H1 (cell line): ENCODE measurements at regions not wholly inside any gene's neighbourhood (a gene's known extent, or its start where the extent isn't known, plus 50 kb on each side); places are given as distances from the start of the nearest gene placed in this dataset.

ENCODE experiments used
- CTCF ChIA-PET: fragments of 300-600 bp; sonication (Branson Sonifier 250); formaldehyde crosslinking; loops from one replicate; lab custom pipeline; 2021; ENCODE audit not compliant: partially characterized antibody; lab: Charles Lee
- POLR2A ChIA-PET: fragments of 300-600 bp; sonication (Branson Sonifier 250); formaldehyde crosslinking; loops from one replicate; lab custom pipeline; 2021; ENCODE audit warnings: inconsistent platforms; ENCODE audit not compliant: partially characterized antibody; lab: Charles Lee
- DNase-seq, 2 experiments: peaks; one replicate each; pipeline versions ENCODE4 v3.0.0 to v3.0.0-alpha.2; 2010 to 2022; ENCODE audit warnings: low spot score in 2 of 2, low read depth in 1 of 2, mixed read lengths in 1 of 2
- FAIRE-seq: peaks from 2 replicates; lab custom pipeline; 2011; peaks lifted over from hg19 to GRCh38; lab: Jason Lieb, UNC
- H2AFZ ChIP-seq: 2 replicates; pipeline ENCODE4 v1.8.1; 2012; ENCODE audit warnings: low read length, inconsistent platforms
- H2AK5ac ChIP-seq: 2 replicates; pipeline ENCODE4 v1.6.1; 2013; ENCODE audit warnings: low read depth, low read length
- H2BK120ac ChIP-seq: replicated peaks from 2 replicates; pipeline ENCODE3; 2013; ENCODE audit warnings: low read depth, low read length, inconsistent platforms
- H2BK12ac ChIP-seq: 2 replicates; pipeline ENCODE4 v1.6.1; 2013; ENCODE audit warnings: low read depth, low read length
- H2BK15ac ChIP-seq: 2 replicates; pipeline ENCODE4 v1.6.1; 2013; ENCODE audit warnings: low read length
- H2BK20ac ChIP-seq: 2 replicates; pipeline ENCODE4 v1.6.1; 2013; ENCODE audit warnings: low read length
- H2BK5ac ChIP-seq: 2 replicates; pipeline ENCODE4 v1.6.1; 2013; ENCODE audit warnings: low read depth, low read length
- H3K14ac ChIP-seq: 2 replicates; pipeline ENCODE4 v1.6.1; 2013; ENCODE audit warnings: inconsistent platforms; ENCODE audit not compliant: insufficient read length
- H3K18ac ChIP-seq: 2 replicates; pipeline ENCODE4 v1.6.1; 2013; ENCODE audit warnings: low read length; ENCODE audit errors: extremely low read depth
- H3K23ac ChIP-seq: 2 replicates; pipeline ENCODE4 v1.6.1; 2013; ENCODE audit warnings: inconsistent platforms; ENCODE audit not compliant: insufficient read length
- H3K23me2 ChIP-seq: 2 replicates; pipeline ENCODE4 v1.6.1; 2013; ENCODE audit warnings: low read depth, low read length
- H3K27ac ChIP-seq: 2 replicates; pipeline ENCODE4 v1.6.1; 2011; ENCODE audit warnings: low read depth, low read length, inconsistent platforms
- H3K27me3 ChIP-seq, 4 experiments: replicated peaks in 1 of 4; 1 replicate in 1 of 4; 2 replicates in 3 of 4; pipeline versions ENCODE4 v1.6.1 to v1.8.1; 2011 to 2013; ENCODE audit warnings: low read length in 3 of 4, mild to moderate bottlenecking in 3 of 4, inconsistent platforms in 2 of 4, mixed read lengths in 2 of 4, moderate library complexity in 1 of 4; ENCODE audit not compliant: control insufficient read depth in 3 of 4, insufficient read depth in 3 of 4; ENCODE audit errors: extremely low read depth in 1 of 4
- H3K36me3 ChIP-seq, 4 experiments: 2 replicates each; pipeline versions ENCODE4 v1.6.1 to v1.8.1; 2011 to 2013; ENCODE audit warnings: mild to moderate bottlenecking in 4 of 4, low read length in 3 of 4, moderate library complexity in 2 of 4, control low read depth in 1 of 4, inconsistent platforms in 1 of 4; ENCODE audit not compliant: insufficient read depth in 4 of 4, control insufficient read depth in 2 of 4
- H3K4ac ChIP-seq: replicated peaks from 2 replicates; pipeline ENCODE3; 2013; ENCODE audit warnings: low read length, low read depth, mixed read lengths, inconsistent platforms; ENCODE audit not compliant: insufficient read length
- H3K4me1 ChIP-seq, 4 experiments: replicated peaks in 1 of 4; 1 replicate in 1 of 4; 2 replicates in 3 of 4; pipeline versions ENCODE4 v1.6.1 to v1.8.1; 2011 to 2013; ENCODE audit warnings: low read length in 3 of 4, inconsistent platforms in 2 of 4, mixed read lengths in 1 of 4; ENCODE audit not compliant: insufficient read depth in 4 of 4, control insufficient read depth in 3 of 4
- H3K4me2 ChIP-seq, 2 experiments: 2 replicates each; pipeline versions ENCODE4 v1.6.1 to v1.8.1; 2011 to 2013; ENCODE audit warnings: low read depth in 2 of 2, low read length in 2 of 2, control low read depth in 1 of 2, inconsistent platforms in 1 of 2, mild to moderate bottlenecking in 1 of 2; ENCODE audit not compliant: insufficient read depth in 1 of 2
- H3K4me3 ChIP-seq, 4 experiments: fragments of 200-600, 300-600 bp in 1 of 4; sonication (generic), shearing (Covaris generic), sonication (Bioruptor Twin) in 1 of 4; 2 replicates each; pipeline versions ENCODE4 v1.5.1 to v1.8.1; 2011 to 2016; ENCODE audit warnings: low read length in 4 of 4, low read depth in 3 of 4, control low read depth in 2 of 4, inconsistent platforms in 2 of 4, mild to moderate bottlenecking in 2 of 4, mixed read lengths in 1 of 4, moderate library complexity in 1 of 4; ENCODE audit not compliant: insufficient read depth in 2 of 4; ENCODE audit errors: extremely low read depth in 1 of 4
- H3K56ac ChIP-seq: replicated peaks from 2 replicates; pipeline ENCODE3; 2013; ENCODE audit warnings: low read depth, mild to moderate bottlenecking, mixed read lengths, low read length, inconsistent platforms; ENCODE audit not compliant: insufficient read length
- H3K79me1 ChIP-seq: 2 replicates; pipeline ENCODE4 v1.6.1; 2013; ENCODE audit warnings: low read depth, low read length, control low read depth
- H3K79me2 ChIP-seq, 2 experiments: 2 replicates each; pipeline versions ENCODE4 v1.6.1 to v1.8.1; 2012 to 2013; ENCODE audit warnings: low read length in 2 of 2, mild to moderate bottlenecking in 2 of 2, inconsistent platforms in 1 of 2; ENCODE audit not compliant: insufficient read depth in 2 of 2, control insufficient read depth in 1 of 2
- H3K9ac ChIP-seq, 4 experiments: replicated peaks in 1 of 4; 1 replicate in 1 of 4; 2 replicates in 3 of 4; pipeline versions ENCODE4 v1.6.1 to v1.8.1; 2011 to 2013; ENCODE audit warnings: low read depth in 3 of 4, low read length in 3 of 4, control low read depth in 2 of 4, mild to moderate bottlenecking in 2 of 4, moderate library complexity in 2 of 4, inconsistent platforms in 1 of 4; ENCODE audit errors: extremely low read depth in 1 of 4
- H3K9me3 ChIP-seq, 2 experiments: 2 replicates each; pipeline versions ENCODE4 v1.6.1 to v1.8.1; 2012 to 2013; ENCODE audit warnings: mild to moderate bottlenecking in 2 of 2, moderate library complexity in 2 of 2, control low read depth in 1 of 2, inconsistent platforms in 1 of 2, low read depth in 1 of 2, low read length in 1 of 2, mixed read lengths in 1 of 2; ENCODE audit not compliant: insufficient read depth in 2 of 2
- H4K20me1 ChIP-seq, 2 experiments: replicated peaks in 1 of 2; 2 replicates each; pipeline versions ENCODE3 to v1.8.1; 2011 to 2013; ENCODE audit warnings: inconsistent platforms in 2 of 2, low read length in 2 of 2, mild to moderate bottlenecking in 1 of 2; ENCODE audit not compliant: insufficient read depth in 2 of 2, control insufficient read depth in 1 of 2
- H4K5ac ChIP-seq: 2 replicates; pipeline ENCODE4 v1.6.1; 2013; ENCODE audit warnings: low read length, low read depth, mixed read lengths, inconsistent platforms; ENCODE audit not compliant: insufficient read length
- H4K8ac ChIP-seq: 2 replicates; pipeline ENCODE4 v1.8.0; 2013; ENCODE audit warnings: mild to moderate bottlenecking, moderate library complexity, low read length, inconsistent platforms; ENCODE audit not compliant: insufficient read depth; ENCODE audit errors: extremely low read depth
- H4K91ac ChIP-seq: replicated peaks from 2 replicates; pipeline ENCODE3; 2013; ENCODE audit warnings: low read length, mixed read lengths, inconsistent platforms; ENCODE audit not compliant: insufficient read length
- CEBPB ChIP-seq: IDR thresholded peaks from 2 replicates; pipeline ENCODE4 v1.6.1; 2012; ENCODE audit warnings: low read depth, low read length
- CHD2 ChIP-seq: IDR thresholded peaks from 2 replicates; pipeline ENCODE4 v1.6.1; 2012; ENCODE audit warnings: low read length, improper control_type of control experiment
- FOSL1 ChIP-seq: IDR thresholded peaks from 2 replicates; pipeline ENCODE4 v1.6.1; 2011; ENCODE audit warnings: mild to moderate bottlenecking, low read depth, low read length, moderate library complexity; ENCODE audit not compliant: insufficient read depth
- GTF2F1 ChIP-seq: IDR thresholded peaks from 2 replicates; pipeline ENCODE4 v1.6.1; 2012; ENCODE audit warnings: low read depth, low read length, improper control_type of control experiment, borderline replicate concordance
- HDAC2 ChIP-seq, 2 experiments: fragments of 300-600 bp in 1 of 2; sonication (generic) in 1 of 2; IDR thresholded peaks; 2 replicates each; pipeline ENCODE4 v1.6.1; 2011 to 2012; ENCODE audit warnings: low read depth in 2 of 2, low read length in 2 of 2, mild to moderate bottlenecking in 2 of 2, moderate library complexity in 2 of 2, borderline replicate concordance in 1 of 2, inconsistent platforms in 1 of 2
- JUND ChIP-seq: IDR thresholded peaks from 2 replicates; pipeline ENCODE4 v1.6.1; 2011; ENCODE audit warnings: mild to moderate bottlenecking, improper control_type of control experiment, low read length
- MAFK ChIP-seq: IDR thresholded peaks from 2 replicates; pipeline ENCODE4 v1.6.1; 2012; ENCODE audit warnings: low read depth, mild to moderate bottlenecking, improper control_type of control experiment, low read length
- NANOG ChIP-seq: IDR thresholded peaks from 2 replicates; pipeline ENCODE4 v1.6.1; 2011; ENCODE audit warnings: low read length, low read depth, mild to moderate bottlenecking, inconsistent platforms; ENCODE audit not compliant: insufficient read depth, poor library complexity, severe bottlenecking
- NRF1 ChIP-seq: IDR thresholded peaks from 2 replicates; pipeline ENCODE4 v1.6.1; 2011; ENCODE audit warnings: mild to moderate bottlenecking, low read depth, low read length, improper control_type of control experiment
- PHF8 ChIP-seq: fragments of 200-600 bp; sonication (generic); conservative IDR thresholded peaks from 2 replicates; pipeline ENCODE4 v1.7.1; 2012; ENCODE audit warnings: low read depth, mild to moderate bottlenecking, inconsistent platforms, low read length, moderate library complexity
- POLR2A ChIP-seq, 2 experiments: IDR thresholded peaks; 1 replicate in 1 of 2; 2 replicates in 1 of 2; pipeline ENCODE4 v1.6.1; 2011; ENCODE audit warnings: low read depth in 2 of 2, low read length in 2 of 2, mild to moderate bottlenecking in 2 of 2; ENCODE audit errors: control extremely low read depth in 1 of 2
- RFX5 ChIP-seq: IDR thresholded peaks from 2 replicates; pipeline ENCODE4 v1.6.1; 2011; ENCODE audit warnings: low read depth, low read length, improper control_type of control experiment, borderline replicate concordance
- RNF2 ChIP-seq: fragments of 200-900, 300-1000 bp; sonication (generic); IDR thresholded peaks from 2 replicates; pipeline ENCODE4 v1.7.1; 2016; ENCODE audit warnings: borderline replicate concordance, low read depth, mild to moderate bottlenecking, antibody characterized with exemption, low read length; ENCODE audit not compliant: poor library complexity, severe bottlenecking; ENCODE audit errors: missing control alignments
- SP1 ChIP-seq: IDR thresholded peaks from 2 replicates; pipeline ENCODE4 v1.6.1; 2011; ENCODE audit warnings: low read depth, low read length
- TEAD4 ChIP-seq: IDR thresholded peaks from 2 replicates; pipeline ENCODE4 v1.6.1; 2012; ENCODE audit warnings: low read depth, low read length, inconsistent platforms, mixed read lengths
- ZNF274 ChIP-seq: IDR thresholded peaks from 2 replicates; pipeline ENCODE4 v1.7.0; 2012; ENCODE audit warnings: low read length, borderline replicate concordance; ENCODE audit errors: extremely low read depth
- WGBS, 2 experiments: shearing (Covaris generic) in 1 of 2; methylation state at CpG; one replicate each; pipeline versions ENCODE4 v1.1.6 to v1.1.7; 2013 to 2015; ENCODE audit warnings: low lambda C conversion rate in 2 of 2, mixed read lengths in 2 of 2, inconsistent platforms in 1 of 2, low coverage in 1 of 2, missing lambda C conversion rate in 1 of 2; ENCODE audit not compliant: insufficient replicate concordance in 2 of 2, insufficient coverage in 1 of 2, insufficient read length in 1 of 2; ENCODE audit errors: extremely low coverage in 1 of 2, missing lambda C conversion rate in 1 of 2; 5-methylcytosine and 5-hydroxymethylcytosine counted together

DNA sequence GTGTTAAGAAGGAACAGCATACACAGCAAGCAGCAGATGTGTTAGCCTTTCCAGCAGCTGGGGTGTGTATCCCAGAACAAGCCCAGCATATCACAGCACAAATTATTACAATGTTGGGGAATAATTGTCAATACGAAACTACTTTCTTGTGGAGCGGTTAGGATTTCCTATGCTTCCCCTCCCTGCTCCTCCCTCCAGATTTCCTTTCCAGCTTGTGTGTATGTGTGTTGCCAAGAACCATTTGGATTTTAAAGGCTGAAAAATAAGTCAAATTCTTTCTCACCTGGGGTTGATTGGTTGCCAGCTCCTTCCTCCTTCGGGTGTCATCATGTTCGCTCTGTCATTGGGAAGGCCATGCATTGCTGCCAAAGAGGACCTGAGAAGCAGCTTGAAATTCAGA lies 178.2 kb upstream of the FRMPD4 start:
- H3K4me1 ChIP-seq, result no peaks in the 10 kb centered on the region
- H3K27ac ChIP-seq, result no peak overlapping the region
- H2BK120ac ChIP-seq, result no peak overlapping the region
- no peaks in the 10 kb centered on the region for H3K79me1 ChIP-seq
- no peak overlapping the region for H3K9ac ChIP-seq
- H2BK20ac ChIP-seq, result no peak overlapping the region
- no peak overlapping the region for H3K23ac ChIP-seq
- no peak overlapping the region for H4K91ac ChIP-seq
- CTCF ChIA-PET, result no interaction called here
- no peaks in the 10 kb centered on the region for H3K23me2 ChIP-seq
- H2AK5ac ChIP-seq, result no peak overlapping the region
- H3K4ac ChIP-seq, result no peak overlapping the region
- no peak overlapping the region for H3K4me2 ChIP-seq
- FAIRE-seq (no peak), DNase-seq (no peak)
- H4K5ac ChIP-seq, result no peak overlapping the region
- no peaks in the 10 kb centered on the region for H3K9me3 ChIP-seq
- H3K79me2 ChIP-seq, result no peaks in the 10 kb centered on the region
- 92% methylated on average over 2 of the region's 4 CpGs; no CpG with 5 or more reads in 1 of the 2 experiments for WGBS, 2 experiments
- H4K20me1 ChIP-seq, result no peaks in the 10 kb centered on the region
- no peak overlapping the region for H2BK5ac ChIP-seq
- H3K18ac ChIP-seq, result no peak overlapping the region
- no peaks in the 10 kb centered on the region for H3K27me3 ChIP-seq
- H4K8ac ChIP-seq, result no peak overlapping the region
- H2BK15ac ChIP-seq, result no peak overlapping the region
- H2BK12ac ChIP-seq, result no peak overlapping the region
- no peak overlapping the region for H3K4me3 ChIP-seq
- no peak overlapping the region for H3K14ac ChIP-seq
- no peak overlapping the region for H3K56ac ChIP-seq
- no peak overlapping the region for H2AFZ ChIP-seq
- H3K36me3 ChIP-seq, result no peaks in the 10 kb centered on the region
- POLR2A ChIA-PET, result no interaction called here
- TF ChIP-seq RNF2, result no peak
- no peak for TF ChIP-seq MAFK
- TF ChIP-seq GTF2F1, result no peak
- no peak for TF ChIP-seq ZNF274
- TF ChIP-seq RFX5, result no peak
- no peak for TF ChIP-seq CEBPB
- no peak for TF ChIP-seq POLR2A (IDR thresholded peaks at IDR 0.05; ENCODE audit: control extremely low read depth in 1 of 2, low read depth in 2 of 2, low read length in 2 of 2)
- no peak for TF ChIP-seq PHF8
- TF ChIP-seq SP1, result no peak
- TF ChIP-seq CHD2, result no peak
- no peak for TF ChIP-seq FOSL1
- TF ChIP-seq TEAD4, result no peak
- no peak for TF ChIP-seq HDAC2 (IDR thresholded peaks at IDR 0.05; ENCODE audit: borderline replicate concordance in 1 of 2, low read depth in 2 of 2, low read length in 2 of 2)
- TF ChIP-seq NRF1, result no peak
- no peak for TF ChIP-seq NANOG
- TF ChIP-seq JUND, result no peak
